Uterus (tissue), 3 donors: ENCODE measurements at regions not wholly inside any gene's neighbourhood (a gene's known extent, or its start where the extent isn't known, plus 50 kb on each side); places are given as distances from the start of the nearest gene placed in this dataset.
"Not testable (repeated sequence)": the region's sequence is repeated elsewhere in the genome, so short reads cannot be mapped to it uniquely, and the experiment has no call there.

Experiments used
- DNase-seq, 2 donors: peaks; one replicate each; pipeline ENCODE4 v3.0.0-alpha.2; 2019 to 2020
- H3K27ac ChIP-seq, 2 donors: fragments of 200-600 bp; sonication (generic); 1 replicate in 1 of 2; 2 replicates in 1 of 2; pipeline ENCODE4 v1.5.1; 2016 to 2018
- H3K27me3 ChIP-seq, 2 donors: fragments of 200-600 bp; sonication (generic); one replicate each; pipeline ENCODE4 v1.5.1; 2018 to 2019; ENCODE audit warnings: control low read depth in 1 of 2
- H3K36me3 ChIP-seq, 2 donors: fragments of 200-600 bp; sonication (generic); one replicate each; pipeline ENCODE4 v1.5.1; 2019; ENCODE audit warnings: control low read depth in 1 of 2
- H3K4me1 ChIP-seq, 2 donors: fragments of 200-600 bp; sonication (generic); one replicate each; pipeline ENCODE4 v1.5.1; 2018 to 2019; ENCODE audit warnings: control low read depth in 1 of 2
- H3K4me3 ChIP-seq, 2 donors: fragments of 200-600 bp; sonication (generic); 1 replicate in 1 of 2; 2 replicates in 1 of 2; pipeline ENCODE4 v1.5.1; 2018 to 2019; ENCODE audit warnings: mild to moderate bottlenecking in 1 of 2
- H3K9me3 ChIP-seq, 2 donors: fragments of 200-600 bp; sonication (generic); one replicate each; pipeline ENCODE4 v1.5.1; 2019; ENCODE audit warnings: control low read depth in 1 of 2
- CTCF ChIP-seq, 4 experiments: fragments of 200-600 bp in 2 of 4; fragments of 450-650 bp in 2 of 4; sonication (generic) in 2 of 4; IDR thresholded peaks; one replicate each; pipeline ENCODE4 v1.5.1; 2016 to 2019; ENCODE audit warnings: antibody characterized with exemption in 4 of 4, mild to moderate bottlenecking in 2 of 4, moderate library complexity in 1 of 4
- POLR2A ChIP-seq, 2 donors: fragments of 450-650 bp; IDR thresholded peaks; one replicate each; pipeline ENCODE4 v1.6.1; 2016; ENCODE audit warnings: antibody characterized with exemption in 2 of 2, mild to moderate bottlenecking in 1 of 2, moderate library complexity in 1 of 2
- intact Hi-C: fragments of 100-400 bp; cut with DNase I; formaldehyde crosslinking; loops from one replicate; pipeline ENCODE4 v1.15.1; 2023; ENCODE audit warnings: low total_unique reads
- donor health status: DM: yes; HTN: yes; CAD: no.

- no peaks in the 10 kb centered on the region for H3K27me3 ChIP-seq
- no peaks in the 10 kb centered on the region for H3K4me1 ChIP-seq
- H3K36me3 ChIP-seq, result no peaks in the 10 kb centered on the region
- H3K9me3 ChIP-seq, result no peaks in the 10 kb centered on the region
- intact Hi-C loops, result no loop called here
- no peak overlapping the region for H3K4me3 ChIP-seq
- TF ChIP-seq POLR2A (IDR thresholded peaks at IDR 0.05), result no peak
- no peak for TF ChIP-seq CTCF (IDR thresholded peaks at IDR 0.05)
- DNase-seq, result no peak
- no peak overlapping the region for H3K27ac ChIP-seq
These were observed 502.7 kb upstream of the SMIM31 start for GRCh38 chr4:164251257-164251656.

GRCh38 chr4:164252286-164252685 is 501.6 kb upstream of the SMIM31 start:
- TF ChIP-seq CTCF (IDR thresholded peaks at IDR 0.05) (no peak), POLR2A (IDR thresholded peaks at IDR 0.05) (no peak)
- Histone ChIP-seq H3K36me3 (no peaks in the 10 kb centered on the region), H3K27me3 (no peaks in the 10 kb centered on the region), H3K27ac (no peak overlapping the region), H3K4me1 (no peaks in the 10 kb centered on the region), H3K9me3 (no peaks in the 10 kb centered on the region), H3K4me3 (no peak overlapping the region)
- DNase-seq, result no peak
- intact Hi-C loops, result no loop called here

- Histone ChIP-seq H3K36me3 (no peaks in the 10 kb centered on the region), H3K9me3 (no peaks in the 10 kb centered on the region), H3K4me1 (no peaks in the 10 kb centered on the region), H3K27me3 (no peaks in the 10 kb centered on the region), H3K4me3 (no peak overlapping the region), H3K27ac (no peak overlapping the region)
- DNase-seq, result no peak
- intact Hi-C loops, result no loop called here
- no peak for TF ChIP-seq POLR2A (IDR thresholded peaks at IDR 0.05)
- no peak for TF ChIP-seq CTCF (IDR thresholded peaks at IDR 0.05)
These were observed 492.1 kb upstream of the SMIM31 start for GRCh38 chr4:164261831-164262230.

GRCh38 chr4:164262508-164262907 is 491.4 kb upstream of the SMIM31 start:
- H3K4me3 ChIP-seq, H3K4me1 ChIP-seq, intact Hi-C loops, H3K36me3 ChIP-seq, H3K27ac ChIP-seq, H3K27me3 ChIP-seq, H3K9me3 ChIP-seq, DNase-seq: not testable (repeated sequence)

- intact Hi-C loops, H3K4me3 ChIP-seq, H3K4me1 ChIP-seq, H3K27ac ChIP-seq, H3K36me3 ChIP-seq, DNase-seq, H3K27me3 ChIP-seq, H3K9me3 ChIP-seq: not testable (repeated sequence)
These were observed 476.5 kb upstream of the SMIM31 start for GRCh38 chr4:164277414-164277813.

GRCh38 chr4:164287173-164287572 is 466.8 kb upstream of the SMIM31 start:
- TF ChIP-seq POLR2A (IDR thresholded peaks at IDR 0.05), result no peak
- TF ChIP-seq CTCF (IDR thresholded peaks at IDR 0.05), result no peak
- no peak for DNase-seq
- Histone ChIP-seq H3K4me1 (no peaks in the 10 kb centered on the region), H3K27me3 (no peaks in the 10 kb centered on the region), H3K9me3 (no peaks in the 10 kb centered on the region), H3K27ac (no peak overlapping the region), H3K4me3 (no peak overlapping the region), H3K36me3 (no peaks in the 10 kb centered on the region)
- intact Hi-C loops, result no loop called here
